GM23248 (cell line): ENCODE measurements at regions not wholly inside any gene's neighbourhood (a gene's known extent, or its start where the extent isn't known, plus 50 kb on each side); places are given as distances from the start of the nearest gene placed in this dataset.

ENCODE experiments used
- DNase-seq: peaks from one replicate; pipeline ENCODE4 v3.0.0-alpha.2; 2015
- H2AFZ ChIP-seq: fragments of 200-600 bp; sonication (generic); 2 replicates; pipeline ENCODE4 v1.6.1; 2016; ENCODE audit warnings: antibody characterized with exemption
- H3F3A ChIP-seq: fragments of 200-600 bp; sonication (generic); 2 replicates; pipeline ENCODE4 v1.6.1; 2016; ENCODE audit warnings: mild to moderate bottlenecking, antibody characterized with exemption, mixed run types; ENCODE audit not compliant: insufficient read depth
- H3K27ac ChIP-seq: fragments of 200-600 bp; sonication (generic); 2 replicates; pipeline ENCODE4 v1.5.1; 2016; ENCODE audit warnings: mild to moderate bottlenecking
- H3K27me3 ChIP-seq: fragments of 200-600 bp; sonication (generic); replicated peaks from 2 replicates; pipeline ENCODE4 v1.6.1; 2016; ENCODE audit warnings: mild to moderate bottlenecking; ENCODE audit not compliant: insufficient read depth
- H3K36me3 ChIP-seq: fragments of 200-600 bp; sonication (generic); 2 replicates; pipeline ENCODE4 v1.6.1; 2016; ENCODE audit warnings: low read depth, mild to moderate bottlenecking
- H3K4me1 ChIP-seq: fragments of 200-600 bp; sonication (generic); 2 replicates; pipeline ENCODE4 v1.6.1; 2016; ENCODE audit warnings: mild to moderate bottlenecking; ENCODE audit not compliant: insufficient read depth
- H3K4me2 ChIP-seq: fragments of 200-600 bp; sonication (generic); one replicate; pipeline ENCODE4 v1.6.1; 2016; ENCODE audit warnings: mild to moderate bottlenecking; ENCODE audit not compliant: unreplicated experiment
- H3K4me3 ChIP-seq: fragments of 200-600 bp; sonication (generic); 2 replicates; pipeline ENCODE4 v1.5.1; 2016; ENCODE audit warnings: mild to moderate bottlenecking
- H3K79me2 ChIP-seq: fragments of 200-600 bp; sonication (generic); 2 replicates; pipeline ENCODE4 v1.6.1; 2016; ENCODE audit warnings: mild to moderate bottlenecking; ENCODE audit not compliant: insufficient read depth
- H3K9ac ChIP-seq: fragments of 200-600 bp; sonication (generic); 2 replicates; pipeline ENCODE4 v1.6.1; 2016; ENCODE audit warnings: mild to moderate bottlenecking
- H3K9me2 ChIP-seq: fragments of 200-600 bp; sonication (generic); 2 replicates; pipeline ENCODE4 v1.6.1; 2016; ENCODE audit warnings: mixed run types, mild to moderate bottlenecking, moderate library complexity; ENCODE audit not compliant: insufficient read depth
- H3K9me3 ChIP-seq: fragments of 200-600 bp; sonication (generic); one replicate; pipeline ENCODE4 v1.6.1; 2017; ENCODE audit warnings: low read depth
- H4K20me1 ChIP-seq: fragments of 200-600 bp; sonication (generic); 2 replicates; pipeline ENCODE4 v1.6.0; 2016; ENCODE audit not compliant: insufficient read depth
- EZH2 ChIP-seq: fragments of 200-600 bp; sonication (generic); IDR thresholded peaks from 2 replicates; pipeline ENCODE4 v1.6.1; 2018; ENCODE audit warnings: antibody characterized with exemption, mild to moderate bottlenecking; ENCODE audit not compliant: insufficient read depth, poor library complexity, severe bottlenecking
- EZH2phosphoT487 ChIP-seq: fragments of 200-600 bp; sonication (generic); IDR thresholded peaks from 2 replicates; pipeline ENCODE4 v1.6.1; 2018; ENCODE audit warnings: antibody characterized with exemption, moderate library complexity, mild to moderate bottlenecking, low read depth; ENCODE audit not compliant: insufficient read depth
- WGBS, 2 experiments: methylation state at CpG; one replicate each; pipeline ENCODE4 v1.1.6; 2015 to 2017; ENCODE audit warnings: low lambda C conversion rate in 2 of 2, low coverage in 1 of 2; ENCODE audit errors: missing lambda C conversion rate in 2 of 2; 5-methylcytosine and 5-hydroxymethylcytosine counted together
- in situ Hi-C: fragments of 300-500 bp; cut with MboI; formaldehyde crosslinking; loops from 2 replicates; pipeline ENCODE4 v1.15.0; 2020

DNA sequence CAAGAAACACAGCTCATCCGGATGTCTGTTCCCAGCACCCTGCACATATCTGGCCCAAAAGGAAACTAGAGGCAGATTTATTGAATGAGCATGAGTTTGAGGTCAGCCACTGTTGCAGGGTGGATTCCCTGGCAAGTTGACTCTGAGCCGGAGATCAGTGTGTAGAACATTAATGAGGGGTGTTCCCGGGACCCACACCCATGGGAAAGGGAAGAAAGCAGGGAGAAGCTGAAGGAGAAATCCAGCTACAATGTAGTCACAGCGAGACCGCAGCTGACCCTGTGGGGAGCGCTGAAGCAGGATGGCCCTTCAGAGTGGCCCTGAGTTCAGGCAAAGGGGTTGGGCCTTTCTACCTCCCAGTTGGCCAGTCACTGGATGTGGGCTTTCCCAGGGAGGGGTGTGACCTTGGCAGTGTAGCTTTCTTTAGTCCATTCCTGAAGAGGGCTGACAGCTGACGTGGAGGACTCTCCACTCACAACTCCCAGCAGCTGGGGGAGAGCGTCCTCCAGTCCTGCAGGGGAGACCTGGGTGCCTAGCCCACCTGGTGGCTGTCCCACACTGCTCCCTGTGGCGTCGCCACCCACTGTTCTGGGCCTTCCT is 324.2 kb upstream of the ZMIZ1 start:
- H3K9ac ChIP-seq: no peak overlapping the region
- H3K27ac ChIP-seq: no peak overlapping the region
- no peak overlapping the region for H3K4me3 ChIP-seq
- in situ Hi-C loops: no loop called here
- no peak overlapping the region for H2AFZ ChIP-seq
- no peak overlapping the region for H3K4me2 ChIP-seq
- no peaks in the 10 kb centered on the region for H3K27me3 ChIP-seq
- no peaks in the 10 kb centered on the region for H3K79me2 ChIP-seq
- DNase-seq: no peak
- no peaks in the 10 kb centered on the region for H3K9me2 ChIP-seq
- 56 to 64% methylated on average over 10 of the region's 10 CpGs for WGBS, 2 experiments
- H3F3A ChIP-seq: no peaks in the 10 kb centered on the region
- no peaks in the 10 kb centered on the region for H4K20me1 ChIP-seq
- no peaks in the 10 kb centered on the region for H3K36me3 ChIP-seq
- H3K9me3 ChIP-seq: no peaks in the 10 kb centered on the region
- no peaks in the 10 kb centered on the region for H3K4me1 ChIP-seq
- TF ChIP-seq EZH2phosphoT487 (no peak), EZH2 (no peak)

DNA sequence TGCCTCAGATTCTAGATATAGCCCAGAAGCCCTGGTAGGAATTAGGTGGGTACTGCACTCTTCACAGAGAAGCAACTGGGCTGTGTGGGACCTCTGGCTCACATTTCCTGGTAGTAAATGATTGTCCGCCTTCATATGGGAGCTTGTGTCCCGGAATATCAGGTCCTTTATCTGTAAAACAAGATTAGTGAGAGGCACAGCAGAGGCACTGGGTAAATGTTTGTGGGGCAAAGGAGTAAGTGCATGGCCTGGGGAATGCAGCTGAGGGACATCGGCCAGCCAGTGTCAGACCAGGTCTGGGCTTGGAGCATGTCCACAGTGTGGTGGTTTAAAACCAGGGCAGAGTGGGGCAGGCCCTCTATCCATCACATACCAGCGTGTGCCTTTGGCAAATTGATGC is 323.3 kb upstream of the ZMIZ1 start:
- no peaks in the 10 kb centered on the region for H3K9me3 ChIP-seq
- H3K36me3 ChIP-seq: no peaks in the 10 kb centered on the region
- H3K79me2 ChIP-seq: no peaks in the 10 kb centered on the region
- no peaks in the 10 kb centered on the region for H4K20me1 ChIP-seq
- TF ChIP-seq EZH2: no peak
- DNase-seq: no peak
- no peaks in the 10 kb centered on the region for H3K27me3 ChIP-seq
- H3K4me2 ChIP-seq: no peak overlapping the region
- H3F3A ChIP-seq: no peaks in the 10 kb centered on the region
- in situ Hi-C loops: no loop called here
- no peak overlapping the region for H3K27ac ChIP-seq
- no peak overlapping the region for H2AFZ ChIP-seq
- no peaks in the 10 kb centered on the region for H3K4me1 ChIP-seq
- WGBS, 2 experiments: 91 to 99% methylated on average over 4 of the region's 4 CpGs
- no peak overlapping the region for H3K4me3 ChIP-seq
- H3K9me2 ChIP-seq: no peaks in the 10 kb centered on the region
- H3K9ac ChIP-seq: no peak overlapping the region

DNA sequence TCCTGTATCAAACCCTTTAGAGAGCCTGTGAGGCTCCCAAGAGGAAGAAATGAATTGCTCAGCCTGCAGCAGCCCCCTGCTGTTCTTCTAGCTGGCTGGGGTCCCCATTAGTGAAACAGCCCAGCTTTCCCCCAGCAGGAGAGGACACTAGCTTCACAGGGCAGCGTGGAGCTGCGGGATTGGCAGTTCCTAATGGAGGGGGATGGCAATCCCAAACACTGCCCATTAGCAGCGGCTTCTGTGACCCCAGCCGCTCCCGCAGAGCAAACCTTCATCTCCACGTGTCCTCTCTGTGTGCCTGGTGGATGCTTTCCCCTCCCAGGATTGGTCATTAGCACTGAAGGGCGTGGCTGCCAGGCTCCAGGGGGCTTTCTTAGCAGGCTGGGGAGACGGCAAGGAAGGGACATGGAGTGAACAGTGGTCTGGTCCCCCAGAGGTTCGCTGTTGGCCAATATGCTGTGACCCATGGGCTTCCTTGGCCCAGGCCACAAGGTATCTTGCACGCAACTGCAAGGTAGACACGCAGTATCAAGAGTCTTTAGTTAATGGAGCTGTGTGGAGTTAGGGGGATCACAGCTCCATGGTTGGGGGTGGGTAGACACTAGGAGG is 322.5 kb upstream of the ZMIZ1 start:
- WGBS, 2 experiments: 89 to 93% methylated on average over 11 of the region's 11 CpGs
- no peak for TF ChIP-seq EZH2phosphoT487
- TF ChIP-seq EZH2: no peak
- Histone ChIP-seq H3K4me3 (no peak overlapping the region), H3K79me2 (no peaks in the 10 kb centered on the region), H3K4me2 (no peak overlapping the region), H2AFZ (no peak overlapping the region), H3K9me2 (no peaks in the 10 kb centered on the region), H3K27ac (no peak overlapping the region), H3K4me1 (no peaks in the 10 kb centered on the region), H3K27me3 (no peaks in the 10 kb centered on the region), H3K36me3 (no peaks in the 10 kb centered on the region), H3K9ac (no peak overlapping the region), H3F3A (no peaks in the 10 kb centered on the region), H4K20me1 (no peaks in the 10 kb centered on the region), H3K9me3 (no peaks in the 10 kb centered on the region)
- DNase-seq: no peak
- in situ Hi-C loops: no loop called here

DNA sequence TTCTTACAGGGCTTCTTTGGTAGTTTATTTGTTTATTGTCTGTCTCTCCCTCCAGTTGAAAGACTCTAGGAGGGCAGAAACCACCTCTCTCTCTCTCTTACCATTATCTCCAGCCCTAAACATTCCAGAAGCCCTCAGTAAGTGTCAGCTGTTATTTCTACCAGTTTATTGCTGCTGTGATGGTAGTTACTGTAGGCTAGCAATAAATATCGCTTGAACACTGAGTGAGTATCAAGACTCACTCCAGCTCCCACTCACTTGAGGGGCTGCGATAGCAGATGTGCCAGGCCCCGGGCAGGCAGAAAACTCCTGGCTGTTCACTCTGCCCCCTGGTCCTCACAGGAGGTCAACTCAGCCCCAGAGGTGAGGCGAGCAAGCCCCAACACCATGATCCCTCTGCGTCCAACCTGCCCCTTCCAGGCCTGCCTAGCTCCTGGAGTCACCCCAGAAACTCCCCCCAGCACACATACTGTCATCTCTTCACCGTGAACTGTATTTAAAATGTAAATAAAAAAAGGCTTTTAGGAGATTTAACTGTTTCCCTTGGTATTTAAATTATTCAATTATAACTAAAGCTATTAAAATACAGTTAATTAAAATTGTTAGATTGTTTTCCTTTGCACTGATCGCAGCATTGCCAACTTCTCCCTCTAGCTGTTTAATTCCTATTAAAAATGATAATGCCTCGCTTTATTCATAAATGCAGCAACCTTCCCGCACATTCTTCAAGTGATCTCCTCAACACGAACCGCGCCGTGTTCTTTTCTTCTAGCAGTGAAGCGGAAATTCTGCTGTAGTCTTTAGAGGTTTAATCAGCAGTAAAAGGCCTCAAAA is 321.1 kb upstream of the ZMIZ1 start:
- Histone ChIP-seq H3K36me3 (no peaks in the 10 kb centered on the region), H3K4me3 (no peak overlapping the region), H4K20me1 (no peaks in the 10 kb centered on the region), H3K27ac (no peak overlapping the region), H3K79me2 (no peaks in the 10 kb centered on the region), H3K9ac (no peak overlapping the region), H2AFZ (no peak overlapping the region), H3K4me1 (no peaks in the 10 kb centered on the region), H3F3A (no peaks in the 10 kb centered on the region), H3K4me2 (no peak overlapping the region), H3K9me3 (no peaks in the 10 kb centered on the region), H3K9me2 (no peaks in the 10 kb centered on the region), H3K27me3 (no peaks in the 10 kb centered on the region)
- TF ChIP-seq EZH2phosphoT487 (no peak), EZH2 (no peak)
- 92 to 93% methylated on average over 14 of the region's 14 CpGs for WGBS, 2 experiments
- DNase-seq: no peak
- in situ Hi-C loops: no loop called here
